ENCODE measurements at regions not wholly inside any gene's neighbourhood (a gene's known extent, or its start where the extent isn't known, plus 50 kb on each side); places are given as distances from the start of the nearest gene placed in this dataset.

- no peak for DNase-seq
Measured at GRCh38 chr10:61184429-61184828, 240.4 kb upstream of the RHOBTB1 start.

DNA sequence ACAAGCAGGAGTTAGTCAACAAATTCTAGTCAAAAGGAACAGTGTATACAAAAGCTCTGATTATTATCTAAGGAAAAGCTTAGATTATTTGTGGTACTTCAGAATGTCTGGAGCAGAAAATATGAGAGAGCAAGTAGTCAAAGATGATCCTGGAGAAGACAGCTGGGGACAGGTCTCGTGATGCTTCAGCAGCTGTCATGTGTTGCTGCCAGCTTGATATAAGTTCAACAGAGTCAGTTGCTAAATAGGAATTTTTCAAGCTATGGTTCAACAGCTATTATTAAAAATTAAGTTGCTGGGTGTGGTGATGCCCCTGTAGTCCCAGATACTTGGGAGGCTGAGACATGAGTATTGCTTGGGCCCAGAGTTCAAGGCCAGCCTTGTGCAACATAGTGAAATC is 240.0 kb upstream of the RHOBTB1 start:
- no peak for DNase-seq

- no peak for DNase-seq
Measured at GRCh38 chr10:61181832-61182231, 237.8 kb upstream of the RHOBTB1 start.

GRCh38 chr10:61179771-61180170 is 235.8 kb upstream of the RHOBTB1 start:
- no peak for DNase-seq

- no peak for DNase-seq
Measured at GRCh38 chr10:61176424-61176823, 232.4 kb upstream of the RHOBTB1 start.

- no peak for DNase-seq
Measured at GRCh38 chr10:61175316-61175715, 231.3 kb upstream of the RHOBTB1 start.

DNA sequence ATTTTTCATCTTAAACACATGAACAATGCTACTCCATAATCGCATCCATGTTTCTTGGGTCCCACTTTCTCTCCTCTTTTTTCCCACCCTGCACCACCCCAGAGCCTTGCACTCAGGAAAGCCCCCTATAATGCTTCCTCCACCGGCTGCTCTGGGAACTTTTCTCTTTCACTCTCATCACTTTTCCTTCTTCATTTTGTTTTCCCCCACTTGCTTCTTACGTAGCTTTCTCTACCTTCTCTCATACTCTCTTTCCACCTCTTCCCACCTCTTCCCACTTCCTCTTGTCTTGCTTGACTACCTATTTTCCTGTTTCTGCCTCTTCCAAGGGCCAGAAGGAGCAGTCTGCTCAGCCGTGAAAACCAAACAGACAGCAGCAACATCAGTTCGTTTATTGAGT is 229.5 kb upstream of the RHOBTB1 start:
- no peak for DNase-seq

DNA sequence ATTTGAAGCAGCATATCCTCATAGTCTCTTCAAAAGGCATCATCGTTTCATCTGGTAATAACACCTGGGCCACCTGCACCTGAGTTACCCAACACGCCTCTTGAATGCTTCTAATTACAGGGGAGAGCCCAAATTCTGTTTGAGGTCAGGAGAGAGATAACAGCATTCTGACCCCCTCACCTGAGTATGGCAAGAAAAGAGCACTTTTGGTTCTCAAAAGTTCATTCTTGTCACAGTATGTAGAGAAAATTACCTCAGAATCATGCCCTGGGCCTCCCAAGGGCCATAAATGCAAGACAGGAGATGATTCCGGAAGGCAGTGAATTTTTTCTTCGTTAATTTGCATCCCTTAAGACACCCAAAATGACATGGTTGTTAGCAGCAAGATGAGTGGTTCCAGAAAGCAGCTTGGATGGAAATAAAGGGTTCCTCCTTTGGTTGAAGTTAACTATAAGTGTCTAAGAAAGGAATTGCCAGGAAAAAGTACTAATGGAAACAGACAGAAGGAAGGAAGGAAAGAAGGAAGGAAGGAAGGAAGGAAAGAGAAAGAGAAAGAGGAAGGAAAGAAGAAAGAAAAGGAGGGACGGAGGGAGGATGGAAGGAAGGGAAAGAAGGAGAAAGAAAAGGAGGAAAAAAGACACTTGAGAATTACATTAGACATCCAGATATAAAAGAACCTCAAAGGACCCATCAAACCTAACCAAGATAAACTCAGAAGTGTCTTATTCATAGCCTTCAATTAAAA is 228.4 kb upstream of the RHOBTB1 start:
- DNase-seq: no peak

GRCh38 chr10:61170594-61170993 is 226.6 kb upstream of the RHOBTB1 start:
- no peak for DNase-seq

DNA sequence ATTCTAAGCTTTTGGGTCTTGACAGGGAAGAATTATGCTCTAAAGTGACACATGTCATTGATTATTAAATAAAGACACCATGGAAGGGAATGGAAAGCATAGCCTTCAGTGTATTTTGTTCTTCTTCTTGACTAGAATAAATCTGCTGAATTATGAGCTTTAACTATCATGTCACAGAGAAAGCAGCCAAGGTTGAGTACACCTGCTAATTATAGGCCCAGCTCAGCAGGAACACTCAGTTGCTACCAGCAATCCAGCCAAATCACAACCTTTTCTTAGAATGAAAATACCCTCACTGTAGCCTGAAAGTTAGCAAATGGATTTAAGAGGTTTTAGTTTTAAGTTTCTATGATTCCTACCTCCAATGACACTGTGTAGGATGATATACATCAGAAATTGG is 225.3 kb upstream of the RHOBTB1 start:
- DNase-seq: no peak

- DNase-seq: no peak
Measured at GRCh38 chr10:61166489-61166888, 222.5 kb upstream of the RHOBTB1 start.

GRCh38 chr10:61166065-61166464 is 222.1 kb upstream of the RHOBTB1 start:
- DNase-seq: no peak

DNA sequence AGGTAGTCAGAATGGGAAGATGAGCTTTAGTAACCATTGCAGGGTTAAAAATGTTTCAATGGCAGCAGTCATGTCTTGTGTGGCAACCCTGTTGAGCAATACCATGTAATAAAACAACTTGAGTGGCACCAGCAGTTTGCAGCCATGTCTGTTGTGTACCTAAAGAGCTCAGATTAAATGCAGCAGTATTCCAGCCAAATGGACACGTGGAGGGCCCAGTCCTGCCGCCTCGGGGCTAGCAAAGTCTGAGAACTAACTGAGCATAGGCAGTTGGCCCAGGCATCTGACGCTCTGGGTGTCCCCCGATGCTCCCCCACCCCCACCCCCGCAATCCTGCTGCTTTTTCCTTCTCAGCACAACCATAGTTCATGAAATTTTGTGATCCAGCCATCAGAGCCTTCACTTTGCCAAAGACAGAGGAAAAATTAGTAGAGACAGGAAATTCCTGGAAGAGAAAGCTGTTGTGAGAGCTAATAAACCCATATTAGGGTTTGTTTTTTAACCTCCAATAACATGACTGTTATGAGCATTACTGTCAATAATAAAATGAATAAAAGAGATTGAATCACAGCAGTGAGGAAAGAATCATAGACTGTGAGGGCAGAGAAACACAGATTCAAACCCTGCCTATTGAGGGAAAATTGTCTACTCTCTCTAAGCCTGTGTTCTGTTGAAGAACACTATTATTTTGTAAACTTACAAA is 220.6 kb upstream of the RHOBTB1 start:
- no peak for DNase-seq

GRCh38 chr10:61163403-61163802 is 219.4 kb upstream of the RHOBTB1 start:
- no peak for DNase-seq

GRCh38 chr10:61160253-61160652 is 216.3 kb upstream of the RHOBTB1 start:
- no peak for DNase-seq

DNA sequence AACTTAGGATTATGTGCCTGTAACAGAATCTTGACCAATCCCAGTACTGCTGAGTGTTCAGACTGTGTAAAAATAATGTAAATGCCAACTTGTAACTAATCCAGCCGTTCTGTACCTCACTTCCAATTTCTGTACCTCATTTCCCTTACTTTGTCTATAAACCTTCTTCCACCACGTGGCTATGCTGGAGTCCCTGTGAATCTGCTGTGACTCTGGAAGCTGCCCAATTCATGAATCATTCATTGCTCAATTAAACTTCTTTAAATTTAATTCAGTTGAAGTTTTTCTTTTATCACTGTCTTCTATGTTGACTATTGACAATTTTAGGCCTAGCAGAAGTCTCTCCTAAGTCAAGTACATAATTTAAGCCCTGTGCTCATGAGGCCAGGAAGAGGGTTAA is 215.3 kb upstream of the RHOBTB1 start:
- no peak for DNase-seq

DNA sequence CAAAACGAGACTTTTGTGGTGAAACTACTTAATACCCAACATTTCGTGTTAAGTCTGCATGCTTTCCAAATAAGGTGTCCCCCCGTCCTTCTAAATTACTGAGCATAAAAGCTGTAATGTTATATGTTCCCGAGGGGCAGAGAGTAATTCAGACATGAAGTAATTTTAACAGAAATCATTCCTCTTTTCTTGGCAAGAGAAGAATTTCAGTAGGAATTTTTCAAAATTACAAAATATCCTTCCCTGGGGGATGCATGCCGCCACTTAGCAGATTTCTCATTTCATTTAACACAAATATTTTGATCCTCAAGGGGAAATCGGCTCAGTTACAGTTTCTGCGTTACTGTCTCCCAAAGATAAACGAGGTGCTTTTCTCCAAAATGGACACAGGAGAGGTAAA is 213.2 kb upstream of the RHOBTB1 start:
- DNase-seq: no peak

DNA sequence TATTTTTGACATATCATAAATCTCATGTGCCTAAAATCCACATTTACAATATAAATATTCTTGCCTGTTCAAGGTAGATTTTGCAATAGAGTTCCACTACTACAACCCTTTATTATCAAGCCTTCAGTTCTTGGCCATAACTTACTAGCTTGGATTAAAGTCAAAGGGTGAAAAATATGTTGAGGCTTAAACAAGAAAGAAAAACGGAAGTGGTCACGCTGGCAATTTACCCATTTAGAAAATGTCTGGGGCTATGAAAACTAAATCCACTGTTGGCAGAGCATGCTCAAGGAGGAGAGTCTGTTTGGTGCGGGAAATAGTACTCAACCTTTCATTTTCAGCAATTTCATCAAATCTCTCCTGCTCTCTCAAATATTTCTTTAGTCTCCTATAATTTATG is 209.8 kb upstream of the RHOBTB1 start:
- DNase-seq: no peak

GRCh38 chr10:61151059-61151458 is 207.1 kb upstream of the RHOBTB1 start:
- no peak for DNase-seq

- DNase-seq: no peak
Measured at GRCh38 chr10:61148451-61148850, 204.5 kb upstream of the RHOBTB1 start.

- no peak for DNase-seq
Measured at GRCh38 chr10:61142987-61143386, 199.0 kb upstream of the RHOBTB1 start.

- DNase-seq: peak; percentile 40 to 59
Measured at GRCh38 chr10:61140765-61141392, 196.9 kb upstream of the RHOBTB1 start.

DNA sequence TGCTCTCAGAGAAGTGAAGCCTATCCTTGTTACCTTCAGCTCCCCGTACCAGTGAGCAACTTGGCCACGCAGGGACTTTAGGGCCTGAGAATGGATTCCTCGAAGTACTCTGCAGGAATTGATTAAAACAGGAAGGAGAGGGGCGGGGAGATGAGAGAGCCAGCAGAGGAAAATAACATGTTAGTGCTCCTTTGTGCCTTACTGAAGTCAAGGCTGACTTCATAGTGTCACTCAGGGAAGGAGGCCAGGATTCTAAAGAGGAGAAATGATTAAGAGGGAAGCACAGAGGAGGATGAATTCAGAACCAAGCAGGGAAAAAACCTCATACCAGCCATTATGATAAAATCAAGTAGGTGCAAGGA is 195.6 kb upstream of the RHOBTB1 start:
- no peak for DNase-seq
